ENCODE measurements at regions not wholly inside any gene's neighbourhood (a gene's known extent, or its start where the extent isn't known, plus 50 kb on each side); places are given as distances from the start of the nearest gene placed in this dataset.

DNA sequence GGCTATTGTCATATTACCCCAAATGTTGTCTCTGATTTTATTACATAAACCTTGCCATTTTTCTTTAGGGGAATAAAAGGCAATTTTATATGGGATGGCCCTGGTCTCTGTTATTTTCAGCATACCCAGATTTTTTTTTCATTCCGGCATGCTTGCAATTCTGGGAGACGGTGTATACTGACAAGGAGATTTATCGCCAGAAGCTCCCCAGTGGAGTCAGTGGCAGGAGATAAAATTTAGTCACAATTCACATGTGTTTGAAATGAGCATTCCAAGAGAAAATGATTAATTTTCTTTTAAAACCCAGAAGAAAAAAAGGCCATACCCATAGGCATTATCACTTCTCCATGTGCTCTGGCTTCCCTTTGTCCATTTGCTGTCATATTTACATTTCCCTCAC is 250.8 kb upstream of the RSPO3 start:
- TF ChIP-seq CTCF (IDR thresholded peaks at IDR 0.05; ENCODE audit: low read length) (no peak), EZH2 (IDR thresholded peaks at IDR 0.05; ENCODE audit: borderline replicate concordance, low read length) (no peak)

All from OCI-LY1 (cell line).